SK-N-MC (cell line): ENCODE measurements at regions not wholly inside any gene's neighbourhood (a gene's known extent, or its start where the extent isn't known, plus 50 kb on each side); places are given as distances from the start of the nearest gene placed in this dataset.

Source experiments
- DNase-seq: peaks from one replicate; pipeline ENCODE4 v3.0.0-alpha.2; 2011; ENCODE audit warnings: low read depth, low spot score
- H3K27ac ChIP-seq: fragments of 200-600 bp; sonication (generic); 2 replicates; pipeline ENCODE4 v1.5.1; 2016; ENCODE audit warnings: mixed run types
- H3K36me3 ChIP-seq: fragments of 200-600 bp; sonication (generic); 2 replicates; pipeline ENCODE4 v1.6.1; 2017; ENCODE audit warnings: antibody characterized with exemption, low read length, mixed read lengths; ENCODE audit not compliant: insufficient read depth
- H3K4me3 ChIP-seq: fragments of 200-600 bp; sonication (generic); 2 replicates; pipeline ENCODE4 v1.5.1; 2016
- H3K9ac ChIP-seq: fragments of 200-600 bp; sonication (generic); 2 replicates; pipeline ENCODE4 v1.8.0; 2017; ENCODE audit warnings: mixed run types, mixed read lengths; ENCODE audit not compliant: insufficient read length
- H3K9me3 ChIP-seq: fragments of 200-600 bp; sonication (generic); 2 replicates; pipeline ENCODE4 v1.6.1; 2017; ENCODE audit warnings: low read depth, mild to moderate bottlenecking, antibody characterized with exemption, low read length, moderate library complexity, mixed read lengths
- EZH2 ChIP-seq: fragments of 200-600 bp; sonication (generic); IDR thresholded peaks from one replicate; pipeline ENCODE4 v1.6.1; 2017; ENCODE audit warnings: antibody characterized with exemption
- FOXP2 ChIP-seq: optimal IDR thresholded peaks from 2 replicates; pipeline ENCODE3; 2011; ENCODE audit warnings: mild to moderate bottlenecking, moderate library complexity; ENCODE audit not compliant: insufficient read depth; ENCODE audit errors: extremely low read length, control extremely low read depth
- POLR2AphosphoS5 ChIP-seq: IDR thresholded peaks from 2 replicates; pipeline ENCODE4 v1.6.1; 2012; ENCODE audit warnings: mild to moderate bottlenecking, low read depth, low read length, borderline replicate concordance

DNA sequence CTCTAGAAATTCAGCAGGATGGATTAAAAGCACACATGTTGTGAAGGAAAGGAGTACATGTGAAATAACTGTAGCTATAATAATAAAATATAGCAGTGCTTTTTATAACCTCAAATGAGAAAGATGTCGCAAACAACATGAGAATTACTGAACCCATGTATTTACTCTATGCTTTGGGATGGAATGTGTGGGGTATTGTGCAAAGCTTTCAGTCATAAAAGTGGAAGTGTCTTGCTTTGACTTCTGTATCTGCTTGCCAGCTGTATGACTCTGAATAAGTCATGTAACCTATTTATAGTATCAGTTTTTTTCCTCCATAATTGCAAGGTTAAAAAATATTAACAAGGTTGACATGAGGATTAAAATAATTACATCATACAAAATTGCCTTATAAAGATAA, 519.3 kb upstream of the CADM2 start:
- no peak for DNase-seq
- no peak overlapping the region for H3K4me3 ChIP-seq
- no peak overlapping the region for H3K27ac ChIP-seq
- no peak overlapping the region for H3K9ac ChIP-seq
- H3K36me3 ChIP-seq: no peaks in the 10 kb centered on the region
- no peaks in the 10 kb centered on the region for H3K9me3 ChIP-seq
- no peak for TF ChIP-seq EZH2
- no peak for TF ChIP-seq POLR2AphosphoS5

DNA sequence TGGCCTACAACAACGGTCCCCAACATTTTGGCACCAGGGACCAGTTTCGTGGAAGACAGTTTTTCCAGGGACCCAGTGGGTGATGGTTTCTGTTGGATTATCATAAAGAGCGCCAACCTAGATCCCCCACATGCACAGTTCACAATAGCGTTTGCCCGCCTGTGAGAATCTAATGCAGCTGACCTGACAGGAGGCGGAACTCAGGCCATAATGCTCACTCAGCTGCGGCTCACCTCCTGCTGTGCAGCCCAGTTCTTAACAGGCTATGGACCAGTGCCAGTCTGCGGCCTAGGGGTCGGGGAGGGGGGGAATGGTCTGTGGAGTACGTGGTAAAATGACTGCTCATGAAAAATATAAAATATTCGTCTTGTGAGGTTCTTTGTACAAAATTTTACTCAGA, 518.5 kb upstream of the CADM2 start:
- Histone ChIP-seq H3K9me3 (no peaks in the 10 kb centered on the region), H3K9ac (no peak overlapping the region), H3K36me3 (no peaks in the 10 kb centered on the region), H3K4me3 (no peak overlapping the region), H3K27ac (no peak overlapping the region)
- TF ChIP-seq EZH2: no peak
- TF ChIP-seq POLR2AphosphoS5: no peak
- DNase-seq: no peak

DNA sequence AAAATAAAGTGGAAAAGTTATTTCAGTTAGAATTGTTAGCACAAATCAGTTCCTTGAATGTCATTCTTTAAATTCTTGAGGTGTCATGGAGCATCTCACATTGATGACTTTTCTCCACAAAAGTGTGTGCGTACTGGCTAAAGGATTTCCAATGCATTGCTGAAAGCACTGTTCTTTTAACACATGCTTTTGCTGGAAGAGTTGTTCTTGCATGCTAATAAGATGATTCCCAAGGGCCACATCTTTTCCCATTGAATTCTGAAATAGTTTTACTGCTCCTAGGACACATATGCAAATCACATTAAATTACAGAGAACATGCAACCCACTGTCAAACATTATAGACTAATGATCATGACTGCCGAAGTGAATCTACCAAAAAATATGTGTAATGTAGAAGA, 516.3 kb upstream of the CADM2 start:
- no peak for TF ChIP-seq POLR2AphosphoS5
- TF ChIP-seq EZH2: no peak
- TF ChIP-seq FOXP2: no peak
- no peak overlapping the region for H3K4me3 ChIP-seq
- H3K9me3 ChIP-seq: no peaks in the 10 kb centered on the region
- no peak overlapping the region for H3K27ac ChIP-seq
- no peak overlapping the region for H3K9ac ChIP-seq
- no peak for DNase-seq
- no peaks in the 10 kb centered on the region for H3K36me3 ChIP-seq

DNA sequence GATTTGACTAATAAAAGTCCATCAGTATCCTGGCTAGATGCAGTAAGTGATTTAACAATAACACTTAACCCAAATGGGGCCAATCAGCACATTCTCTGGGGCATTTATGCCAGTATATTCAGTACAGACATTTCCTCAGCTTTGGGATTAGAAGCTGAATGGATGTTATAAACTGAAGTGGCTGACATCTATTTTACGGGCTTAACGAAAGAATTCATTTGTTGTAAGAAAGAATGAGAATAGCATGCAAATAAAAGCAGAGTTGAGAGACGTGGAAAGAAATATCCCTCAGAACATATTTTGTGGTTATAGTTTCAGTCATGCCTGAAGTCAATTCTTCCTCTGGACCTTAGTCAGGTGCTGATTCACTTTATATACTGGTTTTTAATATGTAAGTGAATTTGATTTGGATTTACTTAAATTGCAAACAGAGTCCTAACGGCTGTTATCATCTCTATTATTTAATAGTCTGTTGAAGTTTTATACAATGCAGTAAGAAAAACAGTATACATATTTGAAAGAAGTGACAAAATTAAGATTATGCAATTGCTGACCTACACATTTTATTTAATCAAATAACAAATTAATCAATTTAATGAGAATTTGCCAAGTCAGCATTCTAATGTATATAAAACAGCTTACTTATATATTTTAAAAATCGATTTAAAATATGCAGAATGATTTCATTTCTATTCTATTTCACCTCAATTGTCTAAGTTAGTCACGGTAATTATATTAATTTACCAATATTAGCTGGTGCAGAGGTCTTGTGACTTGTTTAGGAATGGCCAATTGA, 513.9 kb upstream of the CADM2 start:
- H3K4me3 ChIP-seq: no peak overlapping the region

DNA sequence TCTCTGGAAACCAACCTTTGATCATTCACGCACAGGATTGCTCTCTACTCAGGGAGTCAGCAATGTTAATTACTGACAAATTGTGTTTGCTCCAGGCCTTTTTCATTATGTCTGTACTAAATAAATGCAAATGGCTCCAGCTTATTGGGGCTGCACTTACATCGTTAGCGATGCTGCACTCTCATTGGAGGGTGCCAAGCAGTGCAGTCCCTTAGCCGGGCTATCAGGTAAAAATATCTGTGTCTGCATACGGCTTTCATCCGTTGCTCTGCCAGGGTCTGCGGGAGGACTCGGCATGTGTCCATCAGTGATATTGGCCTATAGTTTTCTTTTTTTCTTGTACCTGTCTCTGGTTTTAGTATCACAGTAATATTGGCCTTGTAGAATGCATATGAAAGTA, 471.5 kb upstream of the CADM2 start:
- TF ChIP-seq EZH2 (no peak), FOXP2 (no peak), POLR2AphosphoS5 (no peak)
- H3K36me3 ChIP-seq: no peaks in the 10 kb centered on the region
- H3K9ac ChIP-seq: no peak overlapping the region
- H3K27ac ChIP-seq: no peak overlapping the region
- no peak overlapping the region for H3K4me3 ChIP-seq
- DNase-seq: no peak
- H3K9me3 ChIP-seq: no peaks in the 10 kb centered on the region

More for the DNA sequence above, 513.9 kb upstream of the CADM2 start:
- H3K27ac ChIP-seq: no peak overlapping the region
- no peak for DNase-seq
- H3K36me3 ChIP-seq: no peaks in the 10 kb centered on the region
- no peaks in the 10 kb centered on the region for H3K9me3 ChIP-seq
- no peak for TF ChIP-seq FOXP2
- TF ChIP-seq POLR2AphosphoS5: no peak
- TF ChIP-seq EZH2: no peak
- H3K9ac ChIP-seq: no peak overlapping the region

DNA sequence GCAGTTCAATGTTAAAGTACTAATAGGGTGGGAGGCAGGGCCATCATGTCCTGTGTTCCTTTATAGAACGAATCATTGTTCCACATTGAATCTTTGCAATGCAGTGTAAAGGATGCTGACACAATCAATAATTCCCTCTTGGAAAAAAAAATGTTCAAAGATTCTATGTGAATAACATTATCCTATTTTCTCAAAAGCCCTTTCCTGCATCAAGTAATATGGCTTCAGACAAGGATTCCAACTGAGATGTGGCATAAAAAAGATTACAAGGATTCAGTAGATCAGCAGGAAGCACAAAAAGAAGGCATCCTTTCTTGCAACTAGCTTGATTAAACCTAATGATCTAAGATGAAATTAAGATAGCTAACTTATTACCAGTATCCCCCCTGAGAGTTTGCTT, 454.0 kb upstream of the CADM2 start:
- H3K9me3 ChIP-seq: no peaks in the 10 kb centered on the region
- DNase-seq: no peak
- H3K9ac ChIP-seq: no peak overlapping the region
- H3K27ac ChIP-seq: no peak overlapping the region
- H3K36me3 ChIP-seq: no peaks in the 10 kb centered on the region
- no peak for TF ChIP-seq EZH2
- no peak for TF ChIP-seq POLR2AphosphoS5
- no peak for TF ChIP-seq FOXP2
- H3K4me3 ChIP-seq: no peak overlapping the region

DNA sequence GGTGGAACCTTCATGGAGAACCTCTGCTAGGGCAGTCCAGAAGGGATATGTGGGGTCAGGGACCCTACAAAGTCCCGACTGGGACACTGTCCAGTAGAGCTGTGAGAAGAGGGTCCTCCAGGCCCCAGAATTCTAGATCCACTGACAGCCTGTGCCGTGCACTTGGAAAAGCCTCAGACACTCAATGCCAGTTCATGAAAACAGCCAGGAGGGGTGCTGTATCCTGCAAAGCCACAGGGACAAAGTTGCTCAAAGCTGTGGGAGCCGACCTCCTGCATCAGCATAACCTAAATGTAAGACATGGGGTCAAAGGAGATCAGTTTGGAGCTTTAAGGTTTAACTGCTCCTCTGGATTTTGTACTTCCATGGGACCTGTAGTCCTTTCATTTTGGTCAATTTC, 448.8 kb upstream of the CADM2 start:
- Histone ChIP-seq H3K36me3 (no peaks in the 10 kb centered on the region), H3K4me3 (no peak overlapping the region), H3K27ac (no peak overlapping the region), H3K9ac (no peak overlapping the region), H3K9me3 (no peaks in the 10 kb centered on the region)
- TF ChIP-seq EZH2 (no peak), FOXP2 (no peak), POLR2AphosphoS5 (no peak)
- no peak for DNase-seq

DNA sequence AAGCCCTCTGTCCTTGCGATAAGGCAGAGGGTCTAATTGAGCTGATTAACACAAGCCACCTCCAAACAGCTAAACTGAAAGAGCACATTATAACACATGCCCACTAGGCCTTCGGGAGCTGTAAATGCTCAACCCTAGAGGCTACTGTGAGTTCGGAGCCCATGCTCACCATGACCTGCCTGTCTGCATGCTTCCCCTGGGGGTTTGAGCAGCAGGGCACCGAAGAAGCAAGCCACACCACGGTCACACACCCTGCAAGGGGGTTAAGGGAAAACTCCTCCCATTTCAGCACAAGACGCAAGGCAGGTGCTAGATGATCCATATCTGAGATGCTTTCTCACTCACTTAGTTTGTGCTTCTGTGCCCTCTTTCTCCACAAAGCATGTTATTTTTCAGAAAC, 435.9 kb upstream of the CADM2 start:
- Histone ChIP-seq H3K36me3 (no peaks in the 10 kb centered on the region), H3K27ac (no peak overlapping the region), H3K9me3 (no peaks in the 10 kb centered on the region), H3K9ac (no peak overlapping the region), H3K4me3 (no peak overlapping the region)
- TF ChIP-seq EZH2: no peak
- no peak for TF ChIP-seq FOXP2
- no peak for TF ChIP-seq POLR2AphosphoS5
- DNase-seq: no peak

DNA sequence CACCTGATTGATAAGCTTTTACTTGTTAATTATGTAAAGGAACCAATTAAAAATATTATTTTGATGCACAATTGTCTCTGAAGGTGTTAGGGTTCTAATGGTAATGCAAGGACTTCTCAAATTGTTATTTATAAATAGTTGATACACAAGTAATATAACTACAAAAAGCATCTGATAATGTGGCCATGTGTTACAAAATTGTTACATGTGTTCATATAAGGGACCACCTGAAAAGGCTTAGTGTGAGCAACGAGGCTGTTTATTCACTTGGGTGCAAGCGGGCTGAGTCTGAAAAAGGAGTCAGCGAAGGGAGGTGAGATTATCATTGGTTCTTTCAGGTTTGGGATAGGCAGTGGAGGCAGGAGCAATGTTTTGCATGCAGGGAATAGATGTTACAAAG, 421.9 kb upstream of the CADM2 start:
- DNase-seq: no peak
- Histone ChIP-seq H3K36me3 (no peaks in the 10 kb centered on the region), H3K9me3 (no peaks in the 10 kb centered on the region), H3K9ac (no peak overlapping the region), H3K4me3 (no peak overlapping the region), H3K27ac (no peak overlapping the region)
- no peak for TF ChIP-seq EZH2
- no peak for TF ChIP-seq FOXP2
- no peak for TF ChIP-seq POLR2AphosphoS5
